Dedifferentiated amniotic fluid mesenchymal stem cell (primary cell): ENCODE measurements at regions not wholly inside any gene's neighbourhood (a gene's known extent, or its start where the extent isn't known, plus 50 kb on each side); places are given as distances from the start of the nearest gene placed in this dataset.
A peak's percentile ranks its signal among the peaks of the same experiment; 100 is the strongest.

Experiments used
- DNase-seq: peaks from one replicate; pipeline ENCODE4 v3.0.0-alpha.2; 2016; ENCODE audit errors: extremely low spot score

- DNase-seq: no peak
Observed at GRCh38 chr18:74023220-74023619, 124.4 kb downstream of the FBXO15 start.

DNA sequence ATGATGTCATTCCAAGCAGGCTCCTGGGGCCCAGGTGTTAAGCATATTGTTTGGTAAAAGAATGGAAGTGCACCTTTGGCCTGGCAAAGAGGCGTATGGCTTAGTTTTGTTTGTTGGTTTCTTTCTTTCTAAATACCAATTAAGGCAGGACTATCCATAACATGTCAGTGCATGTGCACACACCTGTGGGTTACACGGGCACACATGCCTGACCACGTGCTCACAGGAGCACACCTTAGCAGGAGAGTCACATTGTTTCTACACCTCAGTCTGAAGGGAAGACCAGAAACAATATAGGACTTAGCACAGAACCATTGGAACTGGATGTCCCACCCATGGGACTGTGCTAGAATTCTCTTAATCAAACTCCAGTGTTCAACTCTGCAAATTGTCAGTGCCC, 127.8 kb downstream of the FBXO15 start:
- no peak for DNase-seq

GRCh38 chr18:74013955-74014354, 133.7 kb downstream of the FBXO15 start:
- DNase-seq: peak; percentile 15

- DNase-seq: no peak
Observed at GRCh38 chr18:74012954-74013630, 134.5 kb downstream of the FBXO15 start.

GRCh38 chr18:74006143-74006542, 141.5 kb downstream of the FBXO15 start:
- no peak for DNase-seq

DNA sequence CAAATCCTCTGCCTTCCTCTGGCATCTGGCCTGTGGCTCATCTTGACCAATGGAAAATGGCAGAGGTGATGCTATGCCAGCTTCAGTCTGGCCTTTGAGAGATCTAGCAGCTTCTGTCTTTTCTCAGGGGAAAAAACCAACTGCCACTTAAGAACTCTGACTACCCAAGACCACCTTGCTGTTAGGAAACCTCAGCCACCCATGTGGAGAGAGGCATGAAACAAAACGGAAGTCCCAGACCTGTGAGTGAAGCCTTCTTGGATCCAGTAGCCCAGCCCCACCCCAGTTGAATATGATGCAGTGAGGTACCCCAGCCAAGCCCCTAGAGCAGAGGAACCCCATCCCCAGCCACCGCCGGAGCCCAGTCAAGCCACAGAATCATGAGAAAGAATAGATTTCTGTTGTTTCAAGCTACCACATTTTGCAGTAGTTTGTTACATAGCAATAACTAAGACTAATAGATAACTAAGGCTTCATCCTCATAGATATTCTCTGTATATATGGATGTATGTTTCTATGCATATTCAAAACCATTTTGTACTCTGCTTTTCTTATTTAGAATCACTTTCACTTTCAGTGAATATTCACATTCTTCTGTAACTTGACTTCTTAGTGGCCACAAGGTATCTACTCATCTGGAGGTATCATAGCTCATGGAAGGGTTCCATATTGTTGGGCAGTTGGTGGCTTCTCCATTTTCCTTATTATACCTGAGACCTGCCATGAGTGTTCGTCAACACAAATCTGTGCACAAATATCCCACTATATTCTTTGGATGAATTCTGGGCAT, 142.1 kb downstream of the FBXO15 start:
- no peak for DNase-seq

DNA sequence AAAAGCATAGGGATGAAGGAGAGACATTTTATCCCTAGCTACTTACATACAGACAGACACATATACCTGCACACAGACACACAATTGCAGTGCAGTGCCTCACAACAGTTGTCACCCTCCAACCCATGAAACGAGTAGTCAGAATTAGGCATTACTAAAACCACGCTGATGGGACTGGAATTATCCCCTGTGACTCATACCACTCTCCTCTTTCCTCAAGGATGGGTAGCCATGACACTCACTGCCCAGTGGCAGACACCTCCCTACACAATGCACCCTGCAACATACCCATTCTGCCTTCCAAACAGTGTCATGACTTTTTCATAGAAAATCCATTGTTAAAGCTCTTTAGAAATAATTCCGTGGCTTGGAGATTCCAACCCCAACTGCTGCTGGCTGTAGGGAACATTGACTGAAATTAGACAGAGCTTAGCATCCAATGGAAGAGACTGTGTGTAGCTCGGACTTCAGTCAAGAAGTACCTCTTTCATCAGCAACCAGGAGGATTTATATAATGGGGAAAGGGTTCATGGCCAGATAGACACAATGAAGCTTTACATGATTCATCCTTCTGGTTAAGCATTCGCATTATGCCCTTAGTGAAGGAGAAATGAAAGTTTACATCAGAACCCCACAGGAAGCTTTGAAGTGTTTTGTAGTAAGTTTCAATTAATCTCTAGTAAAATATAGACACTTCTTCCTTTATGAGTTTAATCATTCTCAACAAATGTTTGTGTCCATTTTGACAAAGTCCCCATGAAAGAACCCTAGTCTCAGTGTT, 155.2 kb downstream of the FBXO15 start:
- DNase-seq: no peak

DNA sequence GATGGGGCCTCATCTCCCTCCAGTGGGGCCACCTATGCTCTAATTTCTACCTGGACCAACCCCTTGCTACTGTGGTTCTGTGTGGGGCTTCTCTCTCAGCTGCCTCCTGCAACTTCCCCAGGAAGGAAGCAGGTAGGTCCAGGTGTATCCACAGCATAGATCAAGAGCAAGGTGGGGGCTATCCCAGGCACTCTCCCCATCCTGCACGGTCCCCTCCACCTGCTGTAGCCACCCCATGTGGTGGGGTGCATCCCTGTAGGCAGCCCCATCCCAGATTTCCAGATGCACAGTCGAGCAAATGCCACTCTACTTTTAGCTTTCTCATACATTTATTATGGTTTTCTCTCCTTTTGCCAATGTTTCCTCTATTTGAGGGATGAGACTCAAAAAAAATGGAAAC, 156.1 kb downstream of the FBXO15 start:
- no peak for DNase-seq

GRCh38 chr18:73990258-73990657, 157.4 kb downstream of the FBXO15 start:
- DNase-seq: no peak

- DNase-seq: no peak
Observed at GRCh38 chr18:73987247-73987980, 160.2 kb downstream of the FBXO15 start.

DNA sequence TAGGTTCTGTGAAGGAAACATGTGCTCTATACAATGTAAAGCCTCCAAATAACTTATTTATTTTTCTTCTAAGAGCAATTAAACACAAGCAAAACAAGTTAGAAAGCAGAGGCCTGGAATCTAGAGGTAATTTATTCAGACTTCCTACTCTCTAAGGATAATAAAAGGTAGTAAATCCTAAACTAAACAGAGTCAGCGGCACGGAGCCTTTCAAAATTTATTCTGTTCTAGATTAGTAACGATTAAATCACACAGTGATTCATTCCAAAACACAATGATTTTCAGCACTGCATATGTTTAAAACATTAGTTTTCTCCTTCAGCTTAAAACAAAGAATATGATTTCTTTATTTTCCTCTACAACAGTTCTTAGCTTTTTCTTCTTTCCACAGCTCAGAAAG, 160.9 kb downstream of the FBXO15 start:
- no peak for DNase-seq

DNA sequence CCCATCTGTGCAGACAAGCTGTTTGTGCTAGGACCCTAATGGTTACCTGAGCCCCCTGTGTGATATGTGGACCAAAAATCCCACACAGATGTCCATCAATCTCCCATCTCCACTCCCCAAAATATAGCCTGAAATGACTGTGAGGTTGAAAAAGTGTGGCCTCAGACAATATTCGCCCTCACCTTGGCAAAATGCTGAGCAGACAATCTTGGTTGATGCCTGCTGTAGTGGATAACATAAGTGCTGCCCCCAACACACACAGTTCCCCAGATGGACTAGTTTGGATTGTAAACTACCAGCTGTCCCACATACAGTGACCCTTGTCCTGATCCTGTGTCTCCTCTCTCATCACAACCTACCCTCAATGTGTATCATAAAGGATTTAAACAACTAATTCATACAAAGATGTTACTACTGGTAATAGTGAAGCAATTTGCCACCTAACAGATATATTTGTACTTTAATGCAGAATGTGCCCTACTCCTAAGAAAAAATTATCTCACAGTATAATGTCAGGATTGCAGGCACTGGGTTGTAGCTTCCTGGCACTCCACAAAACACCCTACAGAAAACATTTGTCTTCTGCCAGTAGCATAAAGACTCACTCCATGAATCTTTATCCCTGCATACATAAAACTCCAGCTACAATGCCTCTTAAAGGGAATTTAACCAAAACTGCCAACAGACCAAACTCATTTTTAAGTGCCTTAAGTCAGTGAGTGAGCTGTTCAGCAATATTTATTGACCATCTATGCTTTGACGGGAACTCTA, 161.6 kb downstream of the FBXO15 start:
- DNase-seq: no peak

GRCh38 chr18:73983970-73984369, 163.7 kb downstream of the FBXO15 start:
- no peak for DNase-seq

- no peak for DNase-seq
Observed at GRCh38 chr18:73983496-73983895, 164.1 kb downstream of the FBXO15 start.

DNA sequence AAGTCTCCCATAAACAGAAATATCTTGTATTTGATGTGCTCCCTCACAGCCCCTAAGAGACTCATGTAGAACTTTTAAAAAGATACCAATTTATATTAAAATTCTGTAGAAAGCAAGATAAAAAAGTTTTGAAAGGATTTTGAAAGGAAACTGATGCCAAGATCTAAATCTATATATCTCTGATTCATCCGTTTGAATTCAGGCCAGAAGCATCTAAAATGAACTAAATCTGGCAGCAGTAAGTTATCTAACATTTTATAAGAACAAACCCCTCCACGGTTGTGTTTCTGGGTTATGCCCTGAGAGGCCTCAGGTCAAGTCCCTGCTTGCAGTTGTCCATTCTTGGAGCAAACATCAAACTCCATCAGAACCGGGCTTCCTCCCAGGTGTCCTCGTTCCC, 165.8 kb downstream of the FBXO15 start:
- no peak for DNase-seq

- no peak for DNase-seq
Observed at GRCh38 chr18:73980289-73980979, 167.2 kb downstream of the FBXO15 start.

- no peak for DNase-seq
Observed at GRCh38 chr18:73979742-73980141, 167.9 kb downstream of the FBXO15 start.

DNA sequence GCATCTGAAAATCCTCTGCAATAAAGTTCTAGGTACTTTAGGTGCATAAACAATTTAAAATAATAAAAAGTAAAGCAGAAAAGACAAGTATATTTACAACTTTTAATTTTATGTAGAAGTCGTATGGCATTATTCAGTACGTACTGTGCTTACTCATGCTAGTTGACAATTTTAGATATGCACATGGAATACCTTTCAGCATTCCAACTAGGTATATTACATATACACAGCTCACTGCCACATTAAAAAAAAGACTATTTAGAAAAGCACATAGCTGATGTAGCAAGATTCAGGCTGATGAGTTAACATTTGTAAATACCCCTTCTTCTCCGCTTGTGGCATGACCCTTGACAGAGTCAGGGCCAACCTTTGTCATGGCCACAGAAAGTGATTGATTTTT, 171.2 kb downstream of the FBXO15 start:
- no peak for DNase-seq

DNA sequence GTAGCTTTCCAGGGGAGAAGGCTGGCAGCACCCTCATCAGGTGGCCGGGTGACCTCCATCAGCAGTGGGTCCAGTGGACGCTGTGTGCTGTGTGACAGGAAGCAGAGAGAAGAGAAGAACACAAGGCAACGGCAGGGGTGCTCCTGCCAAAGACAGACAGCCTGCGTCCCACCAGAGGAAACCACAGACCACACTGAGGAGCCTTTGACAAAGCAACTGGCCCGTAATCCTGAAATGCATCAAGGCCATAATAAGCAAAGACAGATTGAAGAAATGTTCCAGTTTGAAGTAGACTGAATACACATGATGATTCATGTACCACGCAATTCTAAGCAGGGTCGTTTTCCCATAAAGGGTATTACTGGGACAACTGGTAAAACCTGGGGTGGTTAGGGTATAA, 172.4 kb downstream of the FBXO15 start:
- no peak for DNase-seq

DNA sequence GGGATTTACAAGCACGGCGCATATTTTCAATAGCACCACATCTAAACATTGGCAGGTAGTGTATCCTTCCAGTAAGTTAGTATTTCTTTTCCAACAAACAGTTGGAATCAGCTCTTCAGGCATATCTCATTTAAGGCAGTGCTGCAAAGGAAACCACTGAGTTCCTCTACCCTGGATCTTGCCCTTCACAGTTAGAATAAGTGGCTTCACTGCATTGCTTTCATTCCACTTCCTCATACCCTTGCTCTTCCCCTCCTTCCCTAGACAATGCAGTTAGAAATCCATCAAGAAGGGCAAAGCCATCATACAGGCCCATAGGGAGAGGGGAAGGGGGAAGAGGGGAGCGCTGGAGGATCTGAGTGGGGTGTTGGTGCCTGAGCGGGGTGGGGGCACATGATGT, 173.7 kb downstream of the FBXO15 start:
- no peak for DNase-seq

DNA sequence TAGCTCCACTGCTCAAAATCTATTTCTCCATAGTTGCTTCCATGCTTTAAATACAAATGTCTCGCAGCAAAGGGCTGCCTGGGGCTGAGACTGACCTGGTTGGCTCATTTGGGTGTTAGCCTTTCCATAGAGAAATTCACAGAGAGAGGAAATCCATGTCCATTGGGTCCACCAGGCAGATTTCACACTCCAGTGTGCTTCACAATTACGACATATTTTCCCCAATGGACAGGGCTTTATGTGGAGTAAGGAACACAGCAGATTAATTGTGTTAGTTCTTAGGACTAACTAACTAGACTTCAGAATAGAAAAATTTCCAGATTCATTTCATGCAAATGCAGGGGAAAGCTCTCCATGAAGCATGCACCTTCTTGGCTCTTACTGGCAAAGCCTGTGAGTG, 180.7 kb downstream of the FBXO15 start:
- no peak for DNase-seq
